ENCODE measurements at regions not wholly inside any gene's neighbourhood (a gene's known extent, or its start where the extent isn't known, plus 50 kb on each side); places are given as distances from the start of the nearest gene placed in this dataset.
A peak's percentile ranks its signal among the peaks of the same experiment; 100 is the strongest.
"Not testable (repeated sequence)": the region's sequence is repeated elsewhere in the genome, so short reads cannot be mapped to it uniquely, and the experiment has no call there.

GRCh38 chr17:62160816-62161215 lies 95.7 kb upstream of the MED13 start:
- DNase-seq (ENCODE audit: low read depth in 4 of 4, low spot score in 3 of 4) = no peak

DNA sequence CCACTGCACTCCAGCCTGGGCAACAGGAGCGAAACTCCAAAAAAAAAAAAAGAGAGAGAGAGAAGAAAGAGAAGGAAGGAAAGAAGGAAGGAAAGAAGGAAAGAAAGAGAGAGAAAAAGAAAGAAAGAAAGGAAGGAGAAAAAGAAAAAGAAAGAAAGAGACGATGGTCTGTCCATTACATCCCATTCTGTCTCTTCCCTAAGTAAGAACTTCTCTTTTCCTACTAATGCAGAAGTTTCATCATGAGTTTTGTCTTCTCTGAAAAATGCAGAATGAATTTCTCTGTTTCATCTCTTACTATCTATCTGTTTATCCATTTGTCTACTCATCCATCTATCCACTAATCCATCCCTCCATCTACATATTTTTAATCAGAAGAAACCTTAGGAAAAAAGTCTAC lies 94.9 kb upstream of the MED13 start:
- no peak for DNase-seq (ENCODE audit: low read depth in 4 of 4, low spot score in 3 of 4)

- no peak for DNase-seq (ENCODE audit: low read depth in 4 of 4, low spot score in 3 of 4)
These were observed 91.9 kb upstream of the MED13 start for GRCh38 chr17:62156949-62157348.

GRCh38 chr17:62154909-62155308 lies 89.8 kb upstream of the MED13 start:
- DNase-seq (ENCODE audit: low read depth in 4 of 4, low spot score in 3 of 4) = no peak

DNA sequence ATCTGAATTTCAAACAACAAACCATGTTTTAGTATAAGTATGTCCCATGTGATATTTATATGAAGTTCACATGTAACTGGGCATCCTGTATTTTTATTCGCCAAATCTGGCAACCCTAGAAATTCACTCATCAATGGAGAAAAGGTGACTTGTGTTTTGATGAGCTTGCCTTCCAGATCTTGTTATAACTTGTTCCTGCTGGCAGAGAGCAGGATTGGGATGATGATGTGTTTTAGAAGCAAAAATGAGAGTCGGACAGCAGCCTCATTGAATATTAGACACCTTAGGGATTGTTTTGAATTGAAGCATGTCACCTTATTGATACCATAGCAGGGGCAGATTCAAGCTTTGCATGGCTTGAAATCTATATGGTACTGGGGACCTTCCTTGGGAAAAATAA lies 85.4 kb upstream of the MED13 start:
- no peak for DNase-seq (ENCODE audit: low read depth in 4 of 4, low spot score in 3 of 4)

GRCh38 chr17:62149961-62150360 lies 84.9 kb upstream of the MED13 start:
- no peak for DNase-seq (ENCODE audit: low read depth in 4 of 4, low spot score in 3 of 4)

- no peak for DNase-seq (ENCODE audit: low read depth in 4 of 4, low spot score in 3 of 4)
These were observed 82.2 kb upstream of the MED13 start for GRCh38 chr17:62147284-62147683.

DNA sequence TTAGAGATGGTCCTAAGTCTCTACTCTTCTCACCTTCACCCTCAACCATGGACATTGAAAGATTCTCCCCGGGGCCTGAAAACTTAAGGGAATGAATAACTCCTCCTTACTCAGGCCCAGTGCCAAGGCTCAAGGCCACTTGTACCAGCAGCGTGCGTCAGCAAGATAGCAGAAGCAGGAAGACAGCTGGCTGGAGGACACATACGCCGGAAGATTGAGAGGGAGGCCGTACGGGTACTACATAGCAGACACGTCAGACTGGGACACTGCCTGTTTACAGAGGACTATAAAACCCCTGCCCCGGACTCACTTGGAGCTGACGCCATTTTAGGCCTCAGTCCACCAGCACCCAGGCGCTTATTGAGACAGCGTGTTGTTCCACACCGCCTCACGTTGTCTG lies 75.8 kb upstream of the MED13 start:
- no peak for DNase-seq (ENCODE audit: low read depth in 4 of 4, low spot score in 3 of 4)

GRCh38 chr17:62140376-62140775 lies 75.3 kb upstream of the MED13 start:
- no peak for DNase-seq (ENCODE audit: low read depth in 4 of 4, low spot score in 3 of 4)

- not testable (repeated sequence) for DNase-seq (ENCODE audit: low read depth in 4 of 4, low spot score in 3 of 4)
These were observed 74.7 kb upstream of the MED13 start for GRCh38 chr17:62139690-62140354.

- no peak for DNase-seq (ENCODE audit: low read depth in 4 of 4, low spot score in 3 of 4)
These were observed 74.1 kb upstream of the MED13 start for GRCh38 chr17:62139141-62139540.

- DNase-seq (ENCODE audit: low read depth in 4 of 4, low spot score in 3 of 4) = not testable (repeated sequence)
These were observed 73.6 kb upstream of the MED13 start for GRCh38 chr17:62138676-62139121.

DNA sequence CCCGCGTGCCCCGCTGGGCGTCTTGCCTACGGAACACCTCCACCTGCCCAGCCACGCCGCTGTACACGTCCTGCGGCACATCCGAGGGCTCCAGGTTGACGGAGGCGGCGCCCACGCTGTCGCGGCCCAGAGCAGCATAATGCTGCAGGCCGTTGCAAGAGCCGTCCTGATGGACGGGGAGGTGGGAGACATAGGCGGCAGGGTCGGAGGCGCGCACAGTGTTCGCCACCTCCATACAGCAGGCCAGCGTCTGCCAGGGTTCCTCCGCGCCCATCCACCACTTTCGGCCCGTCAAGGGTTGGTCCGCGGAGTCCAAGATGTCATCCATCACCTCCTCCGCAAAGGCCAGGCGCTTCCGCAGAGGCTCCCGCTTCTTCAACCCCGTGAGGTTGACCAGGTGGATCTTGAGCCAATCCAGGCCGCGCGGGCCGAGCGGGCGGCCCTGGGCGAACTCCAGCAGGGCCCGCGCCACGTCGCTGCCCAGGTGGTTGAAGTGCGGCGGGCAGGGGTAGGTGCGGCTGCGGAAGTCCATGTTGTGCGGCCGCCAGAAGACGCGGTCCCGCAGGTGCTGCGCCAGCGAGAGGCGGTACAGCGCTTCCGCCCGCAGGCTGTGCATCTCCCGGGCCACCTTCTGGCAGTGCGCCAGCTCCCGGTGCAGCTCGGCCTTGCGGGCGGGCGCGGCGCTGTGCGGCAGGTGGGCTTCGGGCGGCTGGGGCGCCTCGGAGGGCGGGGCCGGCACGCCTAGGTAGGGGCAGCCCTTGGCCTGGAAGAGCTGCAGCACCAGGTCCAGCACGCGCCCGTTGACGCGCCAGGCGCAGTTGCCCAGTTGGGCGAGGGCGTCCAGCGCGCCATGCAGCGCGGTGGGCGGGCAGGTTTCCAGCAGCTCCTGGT lies 72.9 kb upstream of the MED13 start:
- peak in 2 of 4 donors; percentile 7 to 11 for DNase-seq (ENCODE audit: low read depth in 4 of 4, low spot score in 3 of 4)

- DNase-seq (ENCODE audit: low read depth in 4 of 4, low spot score in 3 of 4) = not testable (repeated sequence)
These were observed 72.1 kb upstream of the MED13 start for GRCh38 chr17:62137013-62137733.

GRCh38 chr17:62135742-62136141 lies 70.7 kb upstream of the MED13 start:
- DNase-seq (ENCODE audit: low read depth in 4 of 4, low spot score in 3 of 4) = no peak

- DNase-seq (ENCODE audit: low read depth in 4 of 4, low spot score in 3 of 4) = not testable (repeated sequence)
These were observed 70.0 kb upstream of the MED13 start for GRCh38 chr17:62135096-62135495.

DNA sequence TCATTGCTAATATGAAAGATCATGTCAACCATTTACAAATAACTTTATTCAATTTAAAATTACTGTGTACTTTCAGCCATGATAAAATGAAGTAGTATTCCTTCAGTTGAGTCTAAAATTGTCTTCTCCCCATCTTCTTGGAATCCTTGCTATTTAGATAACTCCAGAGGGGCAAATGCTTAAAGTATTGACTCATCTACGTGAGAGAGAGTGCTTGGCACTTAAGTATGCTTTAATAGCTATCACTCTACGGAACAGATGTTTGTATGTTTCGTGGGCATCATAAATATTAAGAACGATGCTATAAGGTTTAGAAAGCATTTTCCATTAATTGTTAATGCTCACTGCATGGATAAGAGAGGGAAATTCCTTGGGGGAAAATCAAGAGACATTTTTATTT lies 69.3 kb upstream of the MED13 start:
- DNase-seq (ENCODE audit: low read depth in 4 of 4, low spot score in 3 of 4) = no peak

- DNase-seq (ENCODE audit: low read depth in 4 of 4, low spot score in 3 of 4) = not testable (repeated sequence)
These were observed 66.2 kb upstream of the MED13 start for GRCh38 chr17:62131271-62131670.

DNA sequence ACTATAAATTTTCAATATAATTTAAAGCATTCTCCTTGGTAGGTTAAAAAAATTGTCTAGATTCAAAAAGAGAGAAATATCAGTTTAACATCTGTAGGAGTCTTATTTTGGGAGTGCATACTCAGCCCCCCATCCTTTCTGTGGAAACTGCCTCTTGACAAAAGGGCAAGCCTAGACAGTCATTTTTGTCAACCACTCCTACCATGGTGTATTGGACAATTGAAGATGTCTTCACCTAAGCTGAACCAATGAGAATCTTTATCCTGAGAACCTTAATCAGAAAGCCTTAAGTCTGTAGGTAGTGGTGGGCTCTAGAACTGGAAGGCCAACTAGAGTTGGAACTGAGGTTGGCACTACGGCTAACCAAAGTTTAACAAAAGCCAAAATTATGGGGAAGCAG lies 65.7 kb upstream of the MED13 start:
- no peak for DNase-seq (ENCODE audit: low read depth in 4 of 4, low spot score in 3 of 4)

DNA sequence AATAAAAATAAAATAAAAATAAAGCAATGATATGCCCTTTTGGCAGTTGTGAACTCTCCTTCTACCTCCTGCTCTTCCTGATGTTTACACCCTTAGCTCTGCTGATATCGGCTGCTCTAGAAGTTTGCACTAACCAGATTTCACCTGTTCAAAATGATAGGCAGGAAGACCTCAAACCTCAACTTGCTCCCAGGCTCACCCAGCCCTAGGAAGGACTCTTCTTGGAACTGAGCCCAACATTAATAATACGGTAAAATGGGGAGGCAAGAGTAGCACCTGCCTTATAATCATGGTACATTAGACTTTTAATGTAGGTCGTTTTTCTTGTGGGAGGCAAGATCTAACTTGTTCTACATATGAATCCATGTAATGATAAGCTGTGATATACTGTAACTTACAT lies 61.2 kb upstream of the MED13 start:
- no peak for DNase-seq (ENCODE audit: low read depth in 4 of 4, low spot score in 3 of 4)

- no peak for DNase-seq (ENCODE audit: low read depth in 4 of 4, low spot score in 3 of 4)
These were observed 60.2 kb upstream of the MED13 start for GRCh38 chr17:62125307-62125706.

Measured in right renal pelvis (tissue), 4 donors.